Neural progenitor cell (in vitro differentiated cells): ENCODE measurements at regions not wholly inside any gene's neighbourhood (a gene's known extent, or its start where the extent isn't known, plus 50 kb on each side); places are given as distances from the start of the nearest gene placed in this dataset.

Source experiments
- CTCF ChIP-seq: fragments of 200-600 bp; sonication (generic); IDR thresholded peaks from 2 replicates; pipeline ENCODE4 v1.5.1; 2017; ENCODE audit warnings: antibody characterized with exemption, mild to moderate bottlenecking
- EZH2 ChIP-seq: fragments of 200-600 bp; sonication (generic); IDR thresholded peaks from 2 replicates; pipeline ENCODE4 v1.6.1; 2017; ENCODE audit warnings: antibody characterized with exemption, mild to moderate bottlenecking, moderate library complexity
- EZH2phosphoT487 ChIP-seq: fragments of 200-600 bp; sonication (generic); IDR thresholded peaks from 2 replicates; pipeline ENCODE4 v1.6.1; 2017; ENCODE audit warnings: antibody characterized with exemption

- TF ChIP-seq CTCF (no peak), EZH2 (no peak), EZH2phosphoT487 (no peak)
Measured at GRCh38 chr5:175124821-175125220, 319.2 kb downstream of the DRD1 start.
